Thyroid gland (tissue), 4 donors: ENCODE measurements at regions not wholly inside any gene's neighbourhood (a gene's known extent, or its start where the extent isn't known, plus 50 kb on each side); places are given as distances from the start of the nearest gene placed in this dataset.

ENCODE experiments used
- CTCF ChIP-seq, 6 experiments: fragments of 200-600 bp in 3 of 6; fragments of 450-650 bp in 3 of 6; sonication (generic) in 3 of 6; IDR thresholded peaks; one replicate each; pipeline ENCODE4 v1.5.1; 2016 to 2019; ENCODE audit warnings: antibody characterized with exemption in 6 of 6, mild to moderate bottlenecking in 2 of 6, inconsistent platforms in 1 of 6, moderate library complexity in 1 of 6
- POLR2A ChIP-seq, 2 donors: fragments of 450-650 bp; IDR thresholded peaks; one replicate each; pipeline ENCODE4 v1.6.1; 2017; ENCODE audit warnings: antibody characterized with exemption in 2 of 2, mild to moderate bottlenecking in 2 of 2, moderate library complexity in 1 of 2

DNA sequence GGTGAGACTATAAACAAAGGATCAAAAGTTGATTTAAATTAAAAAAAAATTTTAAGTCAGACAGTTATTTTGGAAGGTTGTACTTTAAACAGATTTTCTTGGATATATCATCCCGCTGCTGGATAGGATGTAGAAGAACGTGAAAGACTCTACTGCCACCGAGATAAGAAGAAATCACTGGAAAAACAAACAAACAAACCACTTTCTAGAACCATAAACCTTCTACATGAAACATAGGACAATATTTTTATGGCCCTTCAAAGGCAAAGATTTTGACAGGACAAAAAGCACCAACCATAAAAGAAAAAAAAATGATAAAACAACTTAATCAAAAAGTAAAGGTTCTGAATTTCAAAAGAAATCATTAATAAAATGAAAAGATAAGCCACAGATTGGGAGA, 268.2 kb upstream of the DAAM1 start:
- TF ChIP-seq CTCF (IDR thresholded peaks at IDR 0.05) (no peak), POLR2A (IDR thresholded peaks at IDR 0.05) (no peak)
